Panc1 (cell line): ENCODE measurements at regions not wholly inside any gene's neighbourhood (a gene's known extent, or its start where the extent isn't known, plus 50 kb on each side); places are given as distances from the start of the nearest gene placed in this dataset.

Source experiments
- ATAC-seq: fragments of 200-7000 bp; cut with Tn5 transposase; 2 replicates; pipeline ENCODE4 v1.9.1; 2020; ENCODE audit warnings: mild to moderate bottlenecking, moderate library complexity
- BruUV-seq: library from RNA; stranded (reverse); fragments of 400-500 nt; replicated peaks from 2 replicates; lab custom pipeline; 2021; lab: Mats Ljungman, UMichigan
- CTCF ChIA-PET: fragments of 300-600 bp; sonication (Branson Sonifier 250); formaldehyde crosslinking; loops from one replicate; lab custom pipeline; 2022; ENCODE audit warnings: antibody characterized with exemption; lab: Charles Lee
- POLR2A ChIA-PET: fragments of 300-600 bp; sonication (Branson Sonifier 250); formaldehyde crosslinking; loops from one replicate; lab custom pipeline; 2022; ENCODE audit warnings: antibody characterized with exemption; lab: Charles Lee
- DNase-seq: peaks from one replicate; pipeline ENCODE4 v3.0.0-alpha.2; 2010; ENCODE audit warnings: low read depth, low spot score
- H3K27ac ChIP-seq: 2 replicates; pipeline ENCODE4 v1.5.1; 2011; ENCODE audit warnings: mild to moderate bottlenecking, low read length, inconsistent platforms
- H3K27me3 ChIP-seq: fragments of 200-500 bp; sonication (Bioruptor generic); 2 replicates; pipeline ENCODE4 v1.6.0; 2014; ENCODE audit warnings: low read length, inconsistent platforms; ENCODE audit not compliant: control insufficient read depth, insufficient read depth
- H3K36me3 ChIP-seq: fragments of 200-500 bp; sonication (Bioruptor generic); 2 replicates; pipeline ENCODE4 v1.5.1; 2014; ENCODE audit warnings: inconsistent platforms, mild to moderate bottlenecking, low read length, moderate library complexity; ENCODE audit not compliant: control insufficient read depth, insufficient read depth
- H3K4me1 ChIP-seq: 2 replicates; pipeline ENCODE4 v1.5.1; 2011; ENCODE audit warnings: inconsistent platforms, mild to moderate bottlenecking, low read length, moderate library complexity; ENCODE audit not compliant: control insufficient read depth, insufficient read depth
- H3K4me3 ChIP-seq, 2 experiments: 2 replicates each; pipeline ENCODE4 v1.5.1; 2011 to 2012; ENCODE audit warnings: low read depth in 2 of 2, low read length in 2 of 2, mild to moderate bottlenecking in 2 of 2, inconsistent platforms in 1 of 2, moderate library complexity in 1 of 2
- H3K9me3 ChIP-seq: fragments of 200-500 bp; sonication (Bioruptor generic); 2 replicates; pipeline ENCODE4 v1.5.1; 2014; ENCODE audit warnings: low read depth, mild to moderate bottlenecking, inconsistent platforms, low read length, moderate library complexity; ENCODE audit not compliant: control insufficient read depth, insufficient read depth
- CTCF ChIP-seq: fragments of 450-650 bp; IDR thresholded peaks from 2 replicates; pipeline ENCODE4 v1.5.1; 2017; ENCODE audit warnings: mild to moderate bottlenecking
- POLR2AphosphoS5 ChIP-seq: IDR thresholded peaks from 2 replicates; pipeline ENCODE4 v1.6.1; 2012; ENCODE audit warnings: mild to moderate bottlenecking, low read depth, low read length, moderate library complexity
- REST ChIP-seq, 2 experiments: IDR thresholded peaks; 2 replicates each; pipeline ENCODE4 v1.6.1; 2011 to 2012; ENCODE audit warnings: low read depth in 2 of 2, control low read depth in 1 of 2, low read length in 1 of 2, mild to moderate bottlenecking in 1 of 2, moderate library complexity in 1 of 2; ENCODE audit not compliant: insufficient read depth in 1 of 2
- SIN3A ChIP-seq: IDR thresholded peaks from 2 replicates; pipeline ENCODE4 v1.6.1; 2012; ENCODE audit warnings: low read depth, mild to moderate bottlenecking, low read length, moderate library complexity, borderline replicate concordance; ENCODE audit not compliant: insufficient read depth
- TCF7L2 ChIP-seq: IDR thresholded peaks from 2 replicates; pipeline ENCODE4 v1.6.1; 2011; ENCODE audit warnings: mild to moderate bottlenecking, low read depth, low read length, inconsistent platforms
- in situ Hi-C: cut with HindIII; loops from 2 replicates; pipeline ENCODE4 v1.10.0; 2016; ENCODE audit warnings: low sequenced_read_pairs, low pct_unique_long_range_greater_than_20kb
- intact Hi-C: fragments of 100-400 bp; cut with micrococcal nuclease; formaldehyde crosslinking; loops from one replicate; pipeline ENCODE4 v1.10.0; 2022; ENCODE audit not compliant: unreplicated experiment

GRCh38 chrX:9356846-9357245 lies 108.0 kb upstream of the TBL1X start:
- ChIA-PET POLR2A (no interaction called here), CTCF (no interaction called here)
- Histone ChIP-seq H3K4me1 (no peaks in the 10 kb centered on the region), H3K27me3 (no peaks in the 10 kb centered on the region), H3K36me3 (no peaks in the 10 kb centered on the region), H3K4me3 (no peak overlapping the region), H3K27ac (no peak overlapping the region), H3K9me3 (no peaks in the 10 kb centered on the region)
- TF ChIP-seq REST (IDR thresholded peaks at IDR 0.05; ENCODE audit: insufficient read depth in 1 of 2, low read depth in 2 of 2, low read length in 1 of 2) (no peak), SIN3A (no peak), CTCF (no peak), TCF7L2 (no peak), POLR2AphosphoS5 (no peak)
- ATAC-seq, result no peak
- in situ Hi-C loops (no loop called here), intact Hi-C loops (no loop called here)
- no peak for DNase-seq
- no TSS peak for BruUV-seq

GRCh38 chrX:9357518-9358114 lies 107.2 kb upstream of the TBL1X start:
- TF ChIP-seq POLR2AphosphoS5 (no peak), SIN3A (no peak), REST (IDR thresholded peaks at IDR 0.05; ENCODE audit: insufficient read depth in 1 of 2, low read depth in 2 of 2, low read length in 1 of 2) (no peak), TCF7L2 (no peak), CTCF (no peak)
- DNase-seq (no peak), ATAC-seq (no peak)
- Histone ChIP-seq H3K27ac (no peak overlapping the region), H3K4me3 (no peak overlapping the region), H3K9me3 (no peaks in the 10 kb centered on the region), H3K27me3 (no peaks in the 10 kb centered on the region), H3K4me1 (no peaks in the 10 kb centered on the region), H3K36me3 (no peaks in the 10 kb centered on the region)
- POLR2A ChIA-PET, result no interaction called here
- CTCF ChIA-PET, result no interaction called here
- in situ Hi-C loops, result no loop called here
- intact Hi-C loops, result no loop called here
- no TSS peak for BruUV-seq
